IMR-90 (cell line): ENCODE measurements at regions not wholly inside any gene's neighbourhood (a gene's known extent, or its start where the extent isn't known, plus 50 kb on each side); places are given as distances from the start of the nearest gene placed in this dataset.

ENCODE experiments used
- ATAC-seq: fragments of 200-7000 bp; cut with Tn5 transposase; 2 replicates; pipeline ENCODE4 v1.9.1; 2020; ENCODE audit warnings: low read depth, mild to moderate bottlenecking, moderate library complexity
- BruUV-seq: library from RNA; stranded (reverse); fragments of 400-500 nt; replicated peaks from 2 replicates; lab custom pipeline; 2021; lab: Mats Ljungman, UMichigan
- CTCF ChIA-PET: fragments of 300-600 bp; formaldehyde crosslinking; extraction: SDS; loops from one replicate; lab custom pipeline; 2021; ENCODE audit warnings: antibody characterized with exemption; lab: Yijun Ruan, JAX
- POLR2A ChIA-PET: fragments of 300-600 bp; sonication (Branson Sonifier 250); formaldehyde crosslinking; loops from one replicate; lab custom pipeline; 2022; ENCODE audit warnings: antibody characterized with exemption; ENCODE audit not compliant: unreplicated experiment; lab: Charles Lee
- DNase-seq: peaks from one replicate; pipeline ENCODE4 v3.0.0; 2013
- H2AFZ ChIP-seq: replicated peaks from 2 replicates; pipeline ENCODE3; 2013; ENCODE audit warnings: low read length, mild to moderate bottlenecking; ENCODE audit not compliant: poor library complexity
- H2AK5ac ChIP-seq: 2 replicates; pipeline ENCODE4 v1.6.1; 2013; ENCODE audit warnings: low read depth, low read length, inconsistent platforms
- H2AK9ac ChIP-seq: replicated peaks from 2 replicates; pipeline ENCODE3; 2013; ENCODE audit warnings: mild to moderate bottlenecking, low read depth, low read length, moderate library complexity; ENCODE audit not compliant: poor library complexity
- H2BK120ac ChIP-seq: 2 replicates; pipeline ENCODE4 v1.6.1; 2013; ENCODE audit warnings: low read depth, low read length, inconsistent platforms
- H2BK15ac ChIP-seq: 3 replicates; pipeline ENCODE4 v1.6.1; 2013; ENCODE audit warnings: low read depth, low read length, inconsistent platforms
- H2BK20ac ChIP-seq: 2 replicates; pipeline ENCODE4 v1.6.1; 2013; ENCODE audit warnings: low read depth, mild to moderate bottlenecking, inconsistent platforms, low read length, moderate library complexity
- H2BK5ac ChIP-seq: 2 replicates; pipeline ENCODE4 v1.6.1; 2013; ENCODE audit warnings: mild to moderate bottlenecking, low read depth, low read length, inconsistent platforms; ENCODE audit not compliant: poor library complexity, severe bottlenecking
- H3K14ac ChIP-seq: replicated peaks from 2 replicates; pipeline ENCODE4 v1.6.1; 2013; ENCODE audit warnings: low read depth, low read length, inconsistent platforms
- H3K18ac ChIP-seq: 2 replicates; pipeline ENCODE4 v1.6.1; 2013; ENCODE audit warnings: low read depth, low read length, control low read depth
- H3K23ac ChIP-seq: 2 replicates; pipeline ENCODE4 v1.6.1; 2013; ENCODE audit warnings: low read depth, low read length, inconsistent platforms
- H3K27ac ChIP-seq: 2 replicates; pipeline ENCODE4 v1.5.1; 2013; ENCODE audit warnings: mild to moderate bottlenecking, control low read depth, low read length; ENCODE audit not compliant: insufficient read depth
- H3K27me3 ChIP-seq: 2 replicates; pipeline ENCODE4 v1.6.1; 2013; ENCODE audit warnings: low read length; ENCODE audit not compliant: control insufficient read depth, insufficient read depth
- H3K36me3 ChIP-seq: 2 replicates; pipeline ENCODE4 v1.6.1; 2013; ENCODE audit warnings: low read length, mixed read lengths; ENCODE audit not compliant: control insufficient read depth, insufficient read depth
- H3K4ac ChIP-seq: 2 replicates; pipeline ENCODE4 v1.6.1; 2013; ENCODE audit warnings: low read depth, low read length, inconsistent platforms
- H3K4me1 ChIP-seq: 2 replicates; pipeline ENCODE4 v1.6.1; 2013; ENCODE audit warnings: low read length, mixed read lengths; ENCODE audit not compliant: control insufficient read depth, insufficient read depth
- H3K4me2 ChIP-seq: 2 replicates; pipeline ENCODE4 v1.6.1; 2013; ENCODE audit warnings: low read depth, mild to moderate bottlenecking, control low read depth, low read length, moderate library complexity
- H3K4me3 ChIP-seq: 2 replicates; pipeline ENCODE4 v1.5.1; 2013; ENCODE audit warnings: low read depth, mild to moderate bottlenecking, control low read depth, low read length, moderate library complexity; ENCODE audit not compliant: insufficient read depth
- H3K56ac ChIP-seq: 2 replicates; pipeline ENCODE4 v1.6.1; 2013; ENCODE audit warnings: low read length, inconsistent platforms; ENCODE audit not compliant: insufficient read depth; ENCODE audit errors: extremely low read depth
- H3K79me1 ChIP-seq, 2 experiments: 2 replicates each; pipeline ENCODE4 v1.6.1; 2013; ENCODE audit warnings: low read length in 2 of 2, inconsistent platforms in 1 of 2, low read depth in 1 of 2
- H3K9ac ChIP-seq: 2 replicates; pipeline ENCODE4 v1.6.1; 2013; ENCODE audit warnings: low read depth, low read length, control low read depth
- H3K9me1 ChIP-seq: 2 replicates; pipeline ENCODE4 v1.6.1; 2013; ENCODE audit warnings: low read length, inconsistent platforms; ENCODE audit not compliant: insufficient read depth
- H3K9me3 ChIP-seq: 2 replicates; pipeline ENCODE4 v1.6.1; 2013; ENCODE audit warnings: low read length; ENCODE audit not compliant: control insufficient read depth, insufficient read depth
- H4K20me1 ChIP-seq: 2 replicates; pipeline ENCODE4 v1.6.1; 2013; ENCODE audit warnings: low read length, inconsistent platforms; ENCODE audit not compliant: insufficient read depth
- H4K5ac ChIP-seq: 2 replicates; pipeline ENCODE4 v1.6.1; 2013; ENCODE audit warnings: mild to moderate bottlenecking, low read depth, low read length, control low read depth
- H4K8ac ChIP-seq, 2 experiments: 2 replicates each; pipeline ENCODE4 v1.6.1; 2013; ENCODE audit warnings: low read depth in 2 of 2, low read length in 2 of 2, control low read depth in 1 of 2, inconsistent platforms in 1 of 2
- H4K91ac ChIP-seq: 2 replicates; pipeline ENCODE4 v1.6.1; 2013; ENCODE audit warnings: low read depth, low read length, inconsistent platforms; ENCODE audit not compliant: insufficient read depth
- CEBPB ChIP-seq: IDR thresholded peaks from 2 replicates; pipeline ENCODE4 v1.6.1; 2012; ENCODE audit warnings: low read depth, low read length, improper control_type of control experiment
- FOS ChIP-seq: fragments of 150-350 bp; IDR thresholded peaks from 2 replicates; pipeline ENCODE4 v1.6.1; 2016; ENCODE audit warnings: low read depth, low read length
- MAFK ChIP-seq: IDR thresholded peaks from 2 replicates; pipeline ENCODE4 v1.6.1; 2012; ENCODE audit warnings: low read depth, low read length, improper control_type of control experiment
- RFX5 ChIP-seq: IDR thresholded peaks from 2 replicates; pipeline ENCODE4 v1.8.0; 2012; ENCODE audit warnings: low read depth, mild to moderate bottlenecking, low read length, moderate library complexity
- WGBS, 2 experiments: methylation state at CpG; one replicate each; pipeline versions ENCODE4 v1.1.5 to v1.1.7; 2013; ENCODE audit warnings: missing lambda C conversion rate in 2 of 2; ENCODE audit not compliant: insufficient read length in 1 of 2; ENCODE audit errors: extremely low coverage in 2 of 2; 5-methylcytosine and 5-hydroxymethylcytosine counted together
- dilution Hi-C: fragments of 300-500 bp; cut with HindIII; formaldehyde crosslinking; loops from one replicate; pipeline ENCODE4 v1.14.3; 2018; ENCODE audit warnings: low sequenced_read_pairs; ENCODE audit not compliant: unreplicated experiment
- in situ Hi-C: fragments of 300-500 bp; cut with MboI; formaldehyde crosslinking; loops from 3 replicates; pipeline ENCODE4 v1.14.3; 2019; ENCODE audit warnings: low sequenced_read_pairs, inconsistent platforms, mixed read lengths
- intact Hi-C: fragments of 100-400 bp; cut with micrococcal nuclease; formaldehyde crosslinking; loops from 2 replicates; pipeline ENCODE4 v1.10.0; 2022
- TF ChIP-seq, protein P1 (sequence below): fragments of 150-350 bp; IDR thresholded peaks from 2 replicates; pipeline ENCODE4 v1.6.1; 2016; ENCODE audit warnings: low read depth, mild to moderate bottlenecking, low read length, moderate library complexity, borderline replicate concordance
- TF ChIP-seq, protein P2 (sequence below): conservative IDR thresholded peaks from 2 replicates; pipeline ENCODE4 v1.5.1; 2012; ENCODE audit warnings: mild to moderate bottlenecking, low read depth, low read length, improper control_type of control experiment

DNA sequence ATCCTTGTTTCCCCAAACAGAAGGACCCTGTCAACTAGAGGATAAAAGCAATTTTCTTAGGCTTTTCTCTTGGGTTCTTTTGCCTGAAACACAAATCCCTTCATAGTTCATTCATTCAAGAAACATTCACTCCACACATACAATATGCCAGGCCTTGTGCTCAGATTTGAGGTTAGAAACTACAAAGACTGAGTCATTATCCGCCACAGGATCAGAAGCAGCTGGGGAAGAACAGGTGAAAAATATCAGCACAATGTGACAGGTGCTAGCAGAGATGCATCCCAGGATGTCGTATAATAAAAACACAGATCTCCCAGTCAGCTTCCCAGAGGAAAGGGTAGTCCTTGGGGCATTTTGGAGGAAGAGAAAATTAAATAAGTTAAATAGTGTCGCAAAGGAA is 172.4 kb downstream of the LRATD1 start:
- intact Hi-C loops = no loop called here

More for the DNA sequence above, 172.4 kb downstream of the LRATD1 start:
- H2BK5ac ChIP-seq = no peak overlapping the region
- no peak overlapping the region for H3K4me2 ChIP-seq
- in situ Hi-C loops = no loop called here
- dilution Hi-C loops = no loop called here
- POLR2A ChIA-PET = no interaction called here
- ATAC-seq (no peak), DNase-seq (no peak)
- H4K20me1 ChIP-seq = no peaks in the 10 kb centered on the region
- BruUV-seq = no TSS peak
- H2BK20ac ChIP-seq = no peak overlapping the region
- H3K79me1 ChIP-seq = no peaks in the 10 kb centered on the region
- CTCF ChIA-PET = no interaction called here
- H4K8ac ChIP-seq = no peak overlapping the region
- no peak overlapping the region for H2BK120ac ChIP-seq
- no peak overlapping the region for H2BK15ac ChIP-seq
- H3K27ac ChIP-seq = no peak overlapping the region
- no peaks in the 10 kb centered on the region for H3K9me1 ChIP-seq
- no peak overlapping the region for H3K56ac ChIP-seq
- H4K91ac ChIP-seq = no peak overlapping the region
- no peaks in the 10 kb centered on the region for H3K36me3 ChIP-seq
- H3K23ac ChIP-seq = no peak overlapping the region
- no peak overlapping the region for H3K9ac ChIP-seq
- H3K14ac ChIP-seq = no peak overlapping the region
- no peak for TF ChIP-seq RFX5
- TF ChIP-seq, protein P1, sequence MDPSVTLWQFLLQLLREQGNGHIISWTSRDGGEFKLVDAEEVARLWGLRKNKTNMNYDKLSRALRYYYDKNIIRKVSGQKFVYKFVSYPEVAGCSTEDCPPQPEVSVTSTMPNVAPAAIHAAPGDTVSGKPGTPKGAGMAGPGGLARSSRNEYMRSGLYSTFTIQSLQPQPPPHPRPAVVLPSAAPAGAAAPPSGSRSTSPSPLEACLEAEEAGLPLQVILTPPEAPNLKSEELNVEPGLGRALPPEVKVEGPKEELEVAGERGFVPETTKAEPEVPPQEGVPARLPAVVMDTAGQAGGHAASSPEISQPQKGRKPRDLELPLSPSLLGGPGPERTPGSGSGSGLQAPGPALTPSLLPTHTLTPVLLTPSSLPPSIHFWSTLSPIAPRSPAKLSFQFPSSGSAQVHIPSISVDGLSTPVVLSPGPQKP = no peak
- no peak for TF ChIP-seq FOS
- no peak for TF ChIP-seq CEBPB
- TF ChIP-seq MAFK = no peak
- TF ChIP-seq, protein P2, sequence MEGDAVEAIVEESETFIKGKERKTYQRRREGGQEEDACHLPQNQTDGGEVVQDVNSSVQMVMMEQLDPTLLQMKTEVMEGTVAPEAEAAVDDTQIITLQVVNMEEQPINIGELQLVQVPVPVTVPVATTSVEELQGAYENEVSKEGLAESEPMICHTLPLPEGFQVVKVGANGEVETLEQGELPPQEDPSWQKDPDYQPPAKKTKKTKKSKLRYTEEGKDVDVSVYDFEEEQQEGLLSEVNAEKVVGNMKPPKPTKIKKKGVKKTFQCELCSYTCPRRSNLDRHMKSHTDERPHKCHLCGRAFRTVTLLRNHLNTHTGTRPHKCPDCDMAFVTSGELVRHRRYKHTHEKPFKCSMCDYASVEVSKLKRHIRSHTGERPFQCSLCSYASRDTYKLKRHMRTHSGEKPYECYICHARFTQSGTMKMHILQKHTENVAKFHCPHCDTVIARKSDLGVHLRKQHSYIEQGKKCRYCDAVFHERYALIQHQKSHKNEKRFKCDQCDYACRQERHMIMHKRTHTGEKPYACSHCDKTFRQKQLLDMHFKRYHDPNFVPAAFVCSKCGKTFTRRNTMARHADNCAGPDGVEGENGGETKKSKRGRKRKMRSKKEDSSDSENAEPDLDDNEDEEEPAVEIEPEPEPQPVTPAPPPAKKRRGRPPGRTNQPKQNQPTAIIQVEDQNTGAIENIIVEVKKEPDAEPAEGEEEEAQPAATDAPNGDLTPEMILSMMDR = no peak
- no peak overlapping the region for H3K4me3 ChIP-seq
- WGBS, 2 experiments = no CpG with 5 or more reads among the region's 3 CpGs
- no peak overlapping the region for H2AFZ ChIP-seq
- H3K9me3 ChIP-seq = no peaks in the 10 kb centered on the region; the same call in 1 of the 2 replicates
- no peak overlapping the region for H3K18ac ChIP-seq
- H3K4ac ChIP-seq = no peak overlapping the region
- H3K4me1 ChIP-seq = no peaks in the 10 kb centered on the region
- no peaks in the 10 kb centered on the region for H3K27me3 ChIP-seq
- no peak overlapping the region for H2AK5ac ChIP-seq
- no peak overlapping the region for H2AK9ac ChIP-seq
- no peak overlapping the region for H4K5ac ChIP-seq
